K562 (cell line): ENCODE measurements at regions not wholly inside any gene's neighbourhood (a gene's known extent, or its start where the extent isn't known, plus 50 kb on each side); places are given as distances from the start of the nearest gene placed in this dataset.

Experiments
- CREM ChIP-seq: IDR thresholded peaks from 2 replicates; pipeline ENCODE4 v1.6.1; 2014; ENCODE audit warnings: antibody characterized with exemption, low read depth
- CTCF ChIP-seq, 3 experiments: IDR thresholded peaks in 2 of 3; conservative IDR thresholded peaks in 1 of 3; 2 replicates each; pipeline ENCODE4 v1.5.1; 2011 to 2012; ENCODE audit warnings: low read length in 3 of 3, mild to moderate bottlenecking in 3 of 3, control low read depth in 2 of 3, improper control_type of control experiment in 1 of 3, inconsistent platforms in 1 of 3, low read depth in 1 of 3, mixed read lengths in 1 of 3, moderate library complexity in 1 of 3; ENCODE audit not compliant: insufficient read depth in 2 of 3
- EZH2 ChIP-seq: IDR thresholded peaks from 2 replicates; pipeline ENCODE4 v1.6.1; 2012; ENCODE audit warnings: low read depth, mild to moderate bottlenecking, inconsistent platforms, low read length, borderline replicate concordance
- JUN ChIP-seq, 2 experiments: sonication (generic) in 1 of 2; formaldehyde crosslinking in 1 of 2; IDR thresholded peaks; 2 replicates each; pipeline versions ENCODE4 v1.6.1 to v1.8.0; 2012 to 2022; ENCODE audit warnings: borderline replicate concordance in 2 of 2, mild to moderate bottlenecking in 2 of 2, improper control_type of control experiment in 1 of 2, low read depth in 1 of 2, low read length in 1 of 2, missing genetic modification reagents in 1 of 2
- PCBP1 ChIP-seq: fragments of 200-400 bp; formaldehyde crosslinking; IDR thresholded peaks from 2 replicates; pipeline ENCODE4 v1.6.1; 2018; ENCODE audit warnings: mild to moderate bottlenecking, low read depth, low read length; ENCODE audit not compliant: poor library complexity, severe bottlenecking
- USF2 ChIP-seq: sonication (generic); formaldehyde crosslinking; IDR thresholded peaks from 2 replicates; pipeline ENCODE4 v1.5.0; 2020; ENCODE audit warnings: missing genetic modification reagents
- ZC3H8 ChIP-seq: fragments of 450-650 bp; IDR thresholded peaks from 2 replicates; pipeline ENCODE4 v1.6.1; 2017
- ZFP91 ChIP-seq: sonication (generic); formaldehyde crosslinking; IDR thresholded peaks from 2 replicates; pipeline ENCODE4 v1.8.0; 2022; ENCODE audit warnings: mild to moderate bottlenecking, missing genetic modification reagents

DNA sequence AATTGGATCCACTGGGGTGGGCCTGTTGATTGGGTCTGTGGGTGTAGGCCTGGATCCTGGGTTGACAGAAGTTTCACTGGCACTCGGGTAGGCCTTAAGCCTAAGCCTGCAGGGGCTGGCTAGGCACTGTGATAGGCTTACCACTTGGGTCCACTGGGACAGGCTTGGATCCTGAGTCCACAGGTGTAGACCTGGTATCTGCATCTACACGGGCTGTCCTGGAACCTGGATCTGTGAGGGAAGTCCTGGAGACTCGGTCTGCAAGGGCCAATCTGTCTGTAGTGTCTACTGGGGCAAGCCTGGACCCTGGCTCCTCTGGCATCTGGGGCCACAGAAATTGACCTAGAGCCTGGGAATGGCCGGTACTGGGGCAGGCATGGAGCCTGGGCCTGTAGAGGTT is 219.0 kb upstream of the NRG3 start:
- no peak for TF ChIP-seq JUN (IDR thresholded peaks at IDR 0.05; ENCODE audit: borderline replicate concordance, low read depth, low read length)
- no peak for TF ChIP-seq JUN (CRISPR knock-in tag; IDR thresholded peaks at IDR 0.05; ENCODE audit: borderline replicate concordance)
- no peak for TF ChIP-seq PCBP1
- no peak for TF ChIP-seq CTCF (IDR thresholded peaks at IDR 0.05 in 2 of 3, conservative IDR thresholded peaks at IDR 0.05 in 1 of 3; ENCODE audit: insufficient read depth in 2 of 3, low read depth in 1 of 3, low read length in 3 of 3)
- no peak for TF ChIP-seq EZH2
- no peak for TF ChIP-seq USF2 (CRISPR knock-in tag)
- no peak for TF ChIP-seq CREM
- no peak for TF ChIP-seq ZC3H8
- TF ChIP-seq ZFP91, result no peak
